ENCODE measurements at regions not wholly inside any gene's neighbourhood (a gene's known extent, or its start where the extent isn't known, plus 50 kb on each side); places are given as distances from the start of the nearest gene placed in this dataset.
"Not testable (repeated sequence)": the region's sequence is repeated elsewhere in the genome, so short reads cannot be mapped to it uniquely, and the experiment has no call there.

GRCh38 chr4:188955066-188955465 is 815.8 kb downstream of the TRIML1 start:
- DNase-seq (ENCODE audit: low read depth) = no peak

GRCh38 chr4:188956566-188956965 is 817.3 kb downstream of the TRIML1 start:
- no peak for DNase-seq (ENCODE audit: low read depth)

GRCh38 chr4:188958346-188958745 is 819.1 kb downstream of the TRIML1 start:
- DNase-seq (ENCODE audit: low read depth) = no peak

GRCh38 chr4:188959424-188959823 is 820.2 kb downstream of the TRIML1 start:
- DNase-seq (ENCODE audit: low read depth) = no peak

- no peak for DNase-seq (ENCODE audit: low read depth)
Observed at GRCh38 chr4:188960411-188961093, 821.3 kb downstream of the TRIML1 start.

GRCh38 chr4:188971125-188971524 is 831.9 kb downstream of the TRIML1 start:
- no peak for DNase-seq (ENCODE audit: low read depth)

- no peak for DNase-seq (ENCODE audit: low read depth)
Observed at GRCh38 chr4:188975271-188975670, 836.0 kb downstream of the TRIML1 start.

- no peak for DNase-seq (ENCODE audit: low read depth)
Observed at GRCh38 chr4:188976644-188977115, 837.4 kb downstream of the TRIML1 start.

- DNase-seq (ENCODE audit: low read depth) = not testable (repeated sequence)
Observed at GRCh38 chr4:188977232-188977631, 838.0 kb downstream of the TRIML1 start.

- DNase-seq (ENCODE audit: low read depth) = no peak
Observed at GRCh38 chr4:188984518-188984917, 845.3 kb downstream of the TRIML1 start.

GRCh38 chr4:188986271-188986689 is 847.0 kb downstream of the TRIML1 start:
- DNase-seq (ENCODE audit: low read depth) = no peak

GRCh38 chr4:188987011-188987410 is 847.8 kb downstream of the TRIML1 start:
- DNase-seq (ENCODE audit: low read depth) = no peak

GRCh38 chr4:188988131-188988530 is 848.9 kb downstream of the TRIML1 start:
- no peak for DNase-seq (ENCODE audit: low read depth)

- no peak for DNase-seq (ENCODE audit: low read depth)
Observed at GRCh38 chr4:188989371-188989770, 850.1 kb downstream of the TRIML1 start.

GRCh38 chr4:188992706-188993105 is 853.5 kb downstream of the TRIML1 start:
- DNase-seq (ENCODE audit: low read depth) = no peak

GRCh38 chr4:188993871-188994270 is 854.6 kb downstream of the TRIML1 start:
- DNase-seq (ENCODE audit: low read depth) = no peak

- DNase-seq (ENCODE audit: low read depth) = no peak
Observed at GRCh38 chr4:189001283-189001970, 862.2 kb downstream of the TRIML1 start.

GRCh38 chr4:189001971-189002450 is 862.8 kb downstream of the TRIML1 start:
- DNase-seq (ENCODE audit: low read depth) = no peak

- no peak for DNase-seq (ENCODE audit: low read depth)
Observed at GRCh38 chr4:189002475-189002874, 863.2 kb downstream of the TRIML1 start.

- DNase-seq (ENCODE audit: low read depth) = not testable (repeated sequence)
Observed at GRCh38 chr4:189010452-189011217, 871.4 kb downstream of the TRIML1 start.

- no peak for DNase-seq (ENCODE audit: low read depth)
Observed at GRCh38 chr4:189021831-189022230, 882.6 kb downstream of the TRIML1 start.

GRCh38 chr4:189022440-189023035 is 883.3 kb downstream of the TRIML1 start:
- no peak for DNase-seq (ENCODE audit: low read depth)
